ENCODE measurements at regions not wholly inside any gene's neighbourhood (a gene's known extent, or its start where the extent isn't known, plus 50 kb on each side); places are given as distances from the start of the nearest gene placed in this dataset.
"Not testable (repeated sequence)": the region's sequence is repeated elsewhere in the genome, so short reads cannot be mapped to it uniquely, and the experiment has no call there.

GRCh38 chr20:19875376-19876221 lies 117.5 kb downstream of the RIN2 start:
- DNase-seq, result no peak

- no peak for DNase-seq
Measured at GRCh38 chr20:19876828-19877460, 118.9 kb downstream of the RIN2 start.

DNA sequence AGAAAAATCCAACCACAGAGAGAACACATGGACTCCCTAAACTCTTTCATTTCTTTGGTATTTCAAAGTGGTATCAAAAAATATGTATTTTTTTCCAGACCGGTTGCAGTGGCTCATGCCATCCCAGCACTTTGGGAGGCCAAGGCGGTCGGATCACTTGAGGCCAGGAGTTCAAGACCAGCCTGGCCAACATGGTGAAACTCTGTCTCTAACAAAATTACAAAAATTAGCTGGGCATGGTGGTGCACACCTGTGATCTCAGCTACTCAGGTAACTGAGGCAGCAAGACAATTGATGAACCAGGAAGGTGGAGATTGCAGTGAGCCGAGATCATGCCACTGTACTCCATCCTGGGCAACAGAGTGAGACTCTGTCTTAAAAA lies 121.8 kb downstream of the RIN2 start:
- DNase-seq, result not testable (repeated sequence)

- DNase-seq, result no peak
Measured at GRCh38 chr20:19880256-19881079, 122.4 kb downstream of the RIN2 start.

GRCh38 chr20:19881080-19881840 lies 123.2 kb downstream of the RIN2 start:
- DNase-seq, result no peak

- no peak for DNase-seq
Measured at GRCh38 chr20:19881990-19882389, 123.9 kb downstream of the RIN2 start.

DNA sequence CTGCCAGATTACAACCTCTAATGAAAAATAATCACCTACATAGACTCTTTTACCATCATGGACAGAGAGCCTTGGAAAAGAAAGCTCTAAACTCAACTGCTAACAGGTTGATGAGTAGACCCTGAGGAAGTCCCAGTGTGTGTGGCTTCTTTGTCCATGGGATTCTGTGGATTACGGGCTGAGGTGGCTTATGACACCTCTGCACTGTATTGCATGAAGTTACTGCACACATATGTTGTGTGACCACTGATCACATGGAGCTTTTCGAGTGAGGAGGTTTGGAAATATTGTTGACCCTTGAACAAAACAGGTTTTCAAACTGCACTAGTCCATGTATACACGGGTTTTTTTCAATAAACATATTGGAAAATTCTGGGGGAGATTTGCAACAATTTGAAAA lies 124.4 kb downstream of the RIN2 start:
- no peak for DNase-seq

GRCh38 chr20:19883501-19883900 lies 125.4 kb downstream of the RIN2 start:
- no peak for DNase-seq

DNA sequence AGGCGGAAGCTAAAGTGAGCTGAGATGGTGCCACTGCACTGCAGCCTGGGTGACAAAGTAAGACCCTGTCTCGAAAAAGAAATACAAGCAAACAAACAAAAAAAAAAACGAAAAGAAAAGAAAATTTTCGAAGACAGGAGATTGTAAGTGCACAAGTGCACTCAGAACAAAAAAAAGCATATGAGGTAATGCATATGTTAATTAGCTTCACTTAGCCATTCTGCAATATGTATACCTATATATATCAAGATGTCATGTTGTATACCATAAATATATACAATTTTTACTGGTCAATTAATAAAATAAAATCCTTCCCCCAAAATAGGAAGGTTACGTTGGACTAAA lies 127.5 kb downstream of the RIN2 start:
- no peak for DNase-seq

DNA sequence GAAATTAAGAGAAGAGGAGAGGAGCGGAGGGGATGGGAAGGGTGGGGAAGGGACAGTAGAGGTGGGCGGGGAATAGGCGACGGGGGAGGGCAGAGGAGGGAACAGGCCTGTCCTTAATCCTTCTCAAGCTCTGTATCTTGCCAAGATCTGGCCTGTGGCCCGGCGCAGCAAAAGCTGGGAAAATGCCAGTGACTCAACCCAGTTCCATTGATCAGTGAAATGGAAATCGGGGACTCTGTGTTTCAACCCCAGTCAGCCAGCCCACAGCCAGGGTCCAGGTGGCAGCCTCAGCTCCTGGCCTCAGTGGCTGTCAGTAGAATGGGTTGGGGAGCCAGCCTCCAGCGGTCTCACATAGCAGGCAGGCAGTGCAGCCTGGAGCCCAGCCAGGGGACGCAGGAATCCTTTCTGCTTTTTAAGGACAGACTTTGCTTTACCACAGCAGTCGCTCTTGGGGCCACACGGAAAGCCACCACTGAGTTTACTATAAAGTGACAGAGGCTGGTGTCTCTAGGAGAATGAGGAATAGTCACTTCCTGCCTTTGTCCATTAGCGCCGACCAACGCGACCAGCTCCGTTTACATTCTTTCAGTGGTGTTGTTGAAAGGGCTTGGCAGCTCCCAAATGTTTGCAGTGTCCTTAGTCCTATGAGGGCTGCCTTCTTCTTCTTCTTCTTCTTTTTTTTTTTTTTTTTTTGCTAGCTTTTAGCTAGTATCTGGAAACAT lies 128.0 kb downstream of the RIN2 start:
- no peak for DNase-seq

DNA sequence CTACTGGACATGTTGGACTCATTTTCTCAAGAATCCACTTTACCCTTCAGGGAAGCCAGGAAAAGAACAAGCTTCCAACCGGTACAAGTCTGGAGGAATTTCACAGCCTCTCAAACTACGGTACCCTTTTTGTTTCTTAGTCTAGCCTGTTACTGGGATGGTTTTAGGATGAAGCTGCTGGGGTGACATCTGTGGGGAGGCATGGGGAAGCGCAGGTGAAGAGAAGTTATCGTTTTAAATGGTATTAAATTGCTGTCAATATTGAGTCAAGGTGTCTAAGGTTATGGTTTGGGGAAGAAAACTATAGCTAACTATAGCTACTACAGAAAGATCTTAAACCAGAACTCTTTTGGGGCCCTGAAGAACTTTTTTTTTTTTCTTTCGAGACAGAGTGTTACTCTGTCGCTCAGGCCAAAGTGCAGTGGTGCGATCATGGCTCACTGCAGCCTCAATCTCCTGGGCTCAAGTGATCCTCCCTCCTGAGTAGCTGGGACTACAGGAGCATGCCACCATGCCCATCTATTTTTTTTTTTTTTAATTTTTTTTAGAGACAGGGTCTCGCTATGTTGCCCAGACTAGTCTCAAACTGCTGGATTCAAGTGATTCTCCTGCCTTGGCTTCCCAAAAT lies 128.7 kb downstream of the RIN2 start:
- DNase-seq, result no peak

- DNase-seq, result no peak
Measured at GRCh38 chr20:19887556-19888268, 129.4 kb upstream of the NAA20 start.

GRCh38 chr20:19888269-19888671 lies 128.9 kb upstream of the NAA20 start:
- DNase-seq, result no peak

DNA sequence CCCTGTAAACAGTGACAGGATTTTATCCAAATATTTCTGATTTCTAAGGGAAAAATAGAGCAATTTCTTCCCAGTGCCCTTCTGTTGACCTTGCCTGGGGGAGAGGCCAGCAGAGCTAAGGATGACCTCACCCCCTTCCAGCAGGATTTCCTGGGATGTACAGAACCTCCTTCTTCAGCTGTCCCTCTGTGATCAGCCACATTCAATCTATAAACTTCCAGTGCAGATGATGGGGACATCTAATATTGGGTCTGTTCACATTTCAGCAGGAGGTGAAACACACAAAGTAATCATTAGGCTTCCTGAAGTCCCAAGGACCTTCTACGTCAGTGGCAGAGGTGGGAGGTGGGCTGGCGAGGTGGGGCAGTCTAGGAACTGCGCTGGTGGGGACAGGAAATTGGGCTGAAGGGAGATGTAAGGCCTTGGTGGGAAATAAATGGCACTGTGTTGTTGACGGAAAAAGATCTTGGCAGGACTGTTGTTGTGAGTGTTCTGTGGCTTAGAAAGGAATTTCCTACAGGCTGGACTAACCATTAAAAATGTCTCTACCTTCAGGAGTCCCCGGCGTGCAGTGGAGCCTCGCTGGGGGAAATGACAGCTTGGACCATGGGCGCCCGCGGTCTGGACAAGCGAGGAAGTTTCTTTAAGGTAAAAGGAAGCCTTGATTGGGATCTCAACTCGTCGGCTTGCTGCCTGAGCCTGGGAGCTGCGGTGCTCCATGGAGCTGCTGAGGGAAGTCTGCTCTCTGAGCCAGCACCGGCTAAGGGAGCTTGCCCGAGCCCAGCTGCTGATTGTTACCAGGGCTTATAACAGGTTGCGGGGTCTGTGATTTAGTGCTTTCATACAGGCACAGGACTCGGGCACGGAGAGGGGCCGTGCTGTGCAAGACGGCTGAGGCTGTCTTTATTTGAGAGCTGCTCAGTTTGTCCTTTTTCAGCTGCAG lies 127.9 kb upstream of the NAA20 start:
- DNase-seq, result no peak

- no peak for DNase-seq
Measured at GRCh38 chr20:19890445-19891051, 126.6 kb upstream of the NAA20 start.

GRCh38 chr20:19893356-19893755 lies 123.8 kb upstream of the NAA20 start:
- DNase-seq, result no peak

DNA sequence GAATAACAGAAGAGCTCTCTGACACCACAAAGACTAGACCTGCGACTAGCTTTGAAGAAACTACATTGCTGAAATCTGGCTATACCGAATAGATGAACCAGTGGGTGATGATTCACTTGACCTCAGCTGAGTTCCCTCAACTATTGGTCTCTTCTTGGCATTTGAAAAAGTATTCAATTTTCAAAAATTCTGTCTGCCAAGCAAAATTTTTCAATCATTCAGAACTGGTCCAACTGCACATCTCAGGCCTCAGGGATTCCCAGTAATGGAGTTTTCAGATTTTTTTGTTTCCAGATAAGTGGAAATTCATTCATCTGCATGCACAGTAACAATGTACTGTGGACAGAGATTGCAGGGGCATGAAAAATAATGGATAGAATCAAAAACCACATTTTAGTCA lies 121.4 kb upstream of the NAA20 start:
- no peak for DNase-seq

GRCh38 chr20:19897891-19898290 lies 119.3 kb upstream of the NAA20 start:
- no peak for DNase-seq

- no peak for DNase-seq
Measured at GRCh38 chr20:19901226-19901625, 115.9 kb upstream of the NAA20 start.
